T47D (cell line): ENCODE measurements at regions not wholly inside any gene's neighbourhood (a gene's known extent, or its start where the extent isn't known, plus 50 kb on each side); places are given as distances from the start of the nearest gene placed in this dataset.
"Not testable (repeated sequence)": the region's sequence is repeated elsewhere in the genome, so short reads cannot be mapped to it uniquely, and the experiment has no call there.

Experiments used
- DNase-seq, 2 experiments: peaks; one replicate each; pipeline versions ENCODE4 v3.0.0 to v3.0.0-alpha.2; 2011 to 2012; ENCODE audit warnings: low read depth in 1 of 2, low spot score in 1 of 2
- JUND ChIP-seq: IDR thresholded peaks from 2 replicates; pipeline ENCODE4 v1.6.1; 2012; ENCODE audit warnings: low read depth
- in situ Hi-C: cut with HindIII; loops from 2 replicates; pipeline ENCODE4 v1.10.0; 2016; ENCODE audit warnings: low sequenced_read_pairs, low pct_unique_long_range_greater_than_20kb

DNA sequence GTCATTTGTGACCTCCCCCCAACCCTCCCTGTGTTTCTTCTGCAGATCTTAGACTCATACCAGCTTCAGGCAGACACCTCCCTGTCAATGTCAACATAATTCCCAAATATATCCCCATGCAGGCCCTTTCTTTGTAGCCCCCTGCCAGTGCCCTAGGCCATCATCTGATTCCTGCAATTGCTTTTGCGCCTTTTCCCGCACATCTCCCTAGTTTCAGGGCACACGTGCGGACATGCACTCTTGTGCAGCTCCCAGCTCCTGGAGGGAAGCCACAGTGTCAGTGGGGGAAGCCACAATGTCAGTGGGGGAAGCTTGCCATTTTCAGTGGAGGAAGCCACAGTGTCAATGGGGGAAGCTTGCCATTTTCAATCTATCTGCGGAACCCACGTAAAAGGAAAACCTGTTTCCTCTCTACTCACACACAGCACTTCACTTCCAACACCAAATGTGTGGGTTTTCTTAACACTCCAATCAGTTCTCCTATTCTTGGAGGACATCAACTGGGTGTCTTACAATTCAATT is 256.4 kb downstream of the ACKR3 start:
- in situ Hi-C loops = no loop called here
- no peak for DNase-seq
- no peak for TF ChIP-seq JUND

DNA sequence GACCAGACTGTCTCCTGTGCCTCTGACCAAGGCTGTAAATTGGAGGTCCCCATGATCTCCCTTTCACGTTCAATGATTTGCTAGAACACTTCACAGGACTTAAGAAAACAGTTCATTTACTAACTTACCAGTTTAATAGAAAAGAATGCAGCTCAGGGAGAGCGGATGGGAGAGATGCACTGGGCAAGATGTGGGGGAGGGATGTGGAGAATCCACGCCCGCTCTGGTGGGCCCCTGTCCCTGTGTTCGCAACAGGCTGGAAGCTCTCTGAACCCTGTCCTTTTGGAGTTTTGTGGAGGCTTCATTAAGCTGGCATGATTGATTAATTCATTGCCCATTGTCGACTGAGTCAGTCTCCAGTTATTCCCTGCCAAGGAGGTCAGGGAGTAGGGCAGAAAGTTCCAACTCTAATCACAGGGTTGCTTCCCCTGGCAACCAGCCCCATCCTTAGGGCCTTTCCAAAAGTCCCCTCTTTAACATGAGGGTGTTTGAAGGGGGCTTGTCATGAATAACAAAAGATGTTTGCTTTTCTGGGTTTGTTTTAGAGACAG is 257.1 kb downstream of the ACKR3 start:
- DNase-seq = no peak
- TF ChIP-seq JUND = no peak
- in situ Hi-C loops = no loop called here

DNA sequence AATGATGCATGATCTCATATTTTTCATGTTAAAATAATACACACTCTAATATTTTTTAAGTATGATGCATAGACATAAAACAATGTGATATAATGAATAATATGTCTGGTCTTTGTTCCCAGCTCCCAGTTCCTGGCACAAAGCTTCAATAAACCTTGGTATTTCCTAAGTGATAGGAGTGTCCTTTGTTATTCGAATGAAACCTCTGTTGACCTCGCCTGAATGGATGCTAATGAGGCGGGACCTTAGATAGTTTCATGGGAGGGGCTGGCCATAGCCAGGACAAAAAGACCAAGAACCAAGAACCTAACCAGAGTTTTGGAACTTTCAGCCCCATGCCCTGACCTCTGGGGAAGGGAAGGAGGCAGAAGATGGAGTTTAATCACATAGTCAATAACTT is 257.7 kb upstream of the COPS8 start:
- TF ChIP-seq JUND = no peak
- DNase-seq = no peak
- in situ Hi-C loops = no loop called here

- no peak for TF ChIP-seq JUND
- DNase-seq = no peak
- in situ Hi-C loops = no loop called here
These were observed 256.9 kb upstream of the COPS8 start for GRCh38 chr2:236828820-236829219.

DNA sequence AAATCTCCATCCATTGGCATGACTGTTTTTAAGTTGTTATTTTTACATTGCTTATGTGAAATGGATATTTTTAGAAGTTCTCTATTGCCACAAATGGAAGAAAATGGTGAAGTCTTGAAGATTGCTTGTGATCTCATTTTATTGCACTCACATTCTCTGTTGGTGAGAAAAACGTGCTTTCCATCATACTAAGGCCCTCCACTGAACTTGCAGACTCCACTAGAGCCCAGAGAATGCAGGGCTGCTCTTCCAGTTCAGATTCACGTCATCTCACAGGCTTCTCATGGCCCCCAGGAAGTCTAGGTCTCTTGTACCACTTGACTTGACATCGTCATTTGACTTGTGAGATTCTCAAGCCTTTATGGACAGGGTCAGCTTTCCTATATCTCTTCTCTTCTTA is 254.8 kb upstream of the COPS8 start:
- in situ Hi-C loops = no loop called here
- DNase-seq = no peak
- no peak for TF ChIP-seq JUND

GRCh38 chr2:236831698-236832097 is 254.0 kb upstream of the COPS8 start:
- DNase-seq = no peak
- no peak for TF ChIP-seq JUND
- in situ Hi-C loops = no loop called here

DNA sequence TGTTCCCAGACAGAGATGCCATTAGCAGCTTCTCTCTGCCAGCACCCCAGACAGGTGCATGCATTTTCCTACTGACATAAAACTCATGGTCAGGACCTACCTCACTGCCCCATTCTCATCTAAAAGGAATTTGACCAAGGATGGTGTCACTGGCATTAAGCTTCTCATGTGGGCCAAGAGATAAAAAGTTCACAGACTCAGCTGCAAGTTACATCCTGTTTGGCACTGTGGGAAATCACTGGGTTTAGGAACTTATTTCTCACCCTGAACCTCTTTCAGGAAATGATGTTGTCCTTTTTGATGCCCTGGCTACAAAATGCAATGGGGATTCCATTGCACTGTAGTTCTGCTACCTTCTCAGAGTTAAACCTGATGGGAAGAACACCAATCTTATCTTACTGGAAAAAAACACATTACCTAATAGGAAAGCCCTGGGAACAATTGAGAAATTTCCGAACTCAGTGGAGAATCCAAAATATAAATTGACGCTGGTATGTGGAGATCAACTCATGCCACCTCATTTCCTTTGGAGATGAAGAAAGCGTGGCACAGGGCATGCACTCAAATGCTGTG is 252.1 kb upstream of the COPS8 start:
- TF ChIP-seq JUND = no peak
- no peak for DNase-seq
- in situ Hi-C loops = no loop called here

- no peak for DNase-seq
- in situ Hi-C loops = no loop called here
These were observed 251.4 kb upstream of the COPS8 start for GRCh38 chr2:236834284-236834683.

GRCh38 chr2:236835307-236836024 is 250.2 kb upstream of the COPS8 start:
- in situ Hi-C loops = no loop called here
- TF ChIP-seq JUND = no peak

More at GRCh38 chr2:236834284-236834683, 251.4 kb upstream of the COPS8 start:
- TF ChIP-seq JUND = no peak

GRCh38 chr2:236836028-236836427 is 249.7 kb upstream of the COPS8 start:
- in situ Hi-C loops, DNase-seq: not testable (repeated sequence)

More at GRCh38 chr2:236835307-236836024, 250.2 kb upstream of the COPS8 start:
- no peak for DNase-seq

- no peak for DNase-seq
- TF ChIP-seq JUND = no peak
- in situ Hi-C loops = no loop called here
These were observed 245.5 kb upstream of the COPS8 start for GRCh38 chr2:236840215-236840614.

DNA sequence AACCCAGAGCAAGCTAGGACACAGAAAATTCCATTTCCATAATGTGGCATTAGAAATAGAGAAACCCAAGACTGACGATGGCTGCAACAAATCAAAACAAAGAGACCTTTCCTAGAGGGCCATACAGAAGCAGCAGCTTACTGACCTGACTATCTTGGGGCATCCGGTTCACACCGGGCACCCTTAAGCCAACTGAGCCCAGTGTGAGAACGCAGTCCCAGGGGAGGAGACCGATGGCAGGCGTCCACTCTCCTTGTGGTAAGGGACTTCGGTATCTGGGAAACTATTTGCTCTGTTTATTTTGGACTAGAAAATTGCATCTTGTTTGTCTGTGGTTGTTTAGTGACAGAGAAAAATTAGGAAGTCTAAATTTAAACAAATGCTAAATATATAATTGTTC is 244.8 kb upstream of the COPS8 start:
- DNase-seq = no peak
- in situ Hi-C loops = no loop called here
- no peak for TF ChIP-seq JUND

GRCh38 chr2:236841389-236841788 is 244.3 kb upstream of the COPS8 start:
- DNase-seq = no peak
- TF ChIP-seq JUND = no peak
- in situ Hi-C loops = no loop called here
